ENCODE measurements at regions not wholly inside any gene's neighbourhood (a gene's known extent, or its start where the extent isn't known, plus 50 kb on each side); places are given as distances from the start of the nearest gene placed in this dataset.

GRCh38 chr10:105494944-105495343 lies 853.9 kb downstream of the SORCS3 start:
- no peak for DNase-seq

DNA sequence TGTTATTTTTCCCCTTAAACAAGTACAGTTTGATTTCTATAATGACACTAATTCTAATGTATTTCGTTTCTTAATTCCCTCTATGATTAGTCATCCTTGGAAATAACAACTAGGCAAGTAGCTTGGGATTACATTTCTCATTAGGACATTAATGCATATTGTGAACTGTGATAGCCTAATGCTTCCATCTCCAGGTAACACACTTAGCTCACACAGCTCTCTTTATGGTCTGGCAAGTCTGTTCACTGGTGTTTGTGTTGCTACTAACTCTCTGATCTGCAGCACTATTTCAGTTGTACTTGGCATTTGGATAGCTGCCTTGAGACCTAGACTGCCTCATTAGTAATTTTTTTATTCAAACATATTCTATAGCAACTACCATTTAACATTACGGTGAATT lies 853.2 kb downstream of the SORCS3 start:
- DNase-seq = no peak

- no peak for DNase-seq
Observed at GRCh38 chr10:105473170-105473569, 832.1 kb downstream of the SORCS3 start.

DNA sequence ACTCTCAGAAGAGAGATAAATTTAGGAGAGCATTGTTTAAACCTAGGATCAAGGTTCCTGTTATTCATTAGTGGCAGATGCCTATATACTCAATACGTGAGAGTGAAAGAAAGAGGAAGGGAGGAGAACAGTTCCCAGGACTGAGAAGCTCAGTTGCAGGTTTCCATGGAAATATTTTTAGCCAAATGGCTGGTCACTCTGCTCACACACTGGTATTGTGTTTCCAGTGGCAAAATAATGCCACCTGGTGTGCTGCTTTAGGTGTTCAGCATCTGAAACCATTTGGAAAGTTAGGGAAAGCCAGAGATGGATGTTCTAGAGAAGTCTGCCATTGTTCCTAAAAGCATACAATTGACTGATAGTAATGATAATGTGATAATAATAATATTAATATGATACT lies 827.7 kb downstream of the SORCS3 start:
- DNase-seq = no peak

DNA sequence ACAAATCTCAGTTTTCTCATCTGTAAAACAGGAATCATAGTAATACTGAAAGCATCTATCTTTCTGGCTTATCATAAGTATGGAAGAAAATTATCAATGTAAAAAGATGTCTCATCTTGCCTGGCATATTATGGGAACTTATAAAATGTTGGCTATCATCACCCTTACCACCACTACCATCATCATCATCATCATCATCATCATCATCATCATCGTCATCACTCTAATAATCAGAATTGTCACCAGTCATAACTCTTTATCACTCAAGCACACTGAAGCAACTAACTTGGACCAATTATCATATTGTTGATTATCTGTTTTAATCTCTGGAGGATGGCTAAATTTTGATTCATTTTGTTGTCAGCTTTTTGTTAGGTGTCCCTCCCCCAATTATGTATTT lies 825.4 kb downstream of the SORCS3 start:
- DNase-seq = no peak

DNA sequence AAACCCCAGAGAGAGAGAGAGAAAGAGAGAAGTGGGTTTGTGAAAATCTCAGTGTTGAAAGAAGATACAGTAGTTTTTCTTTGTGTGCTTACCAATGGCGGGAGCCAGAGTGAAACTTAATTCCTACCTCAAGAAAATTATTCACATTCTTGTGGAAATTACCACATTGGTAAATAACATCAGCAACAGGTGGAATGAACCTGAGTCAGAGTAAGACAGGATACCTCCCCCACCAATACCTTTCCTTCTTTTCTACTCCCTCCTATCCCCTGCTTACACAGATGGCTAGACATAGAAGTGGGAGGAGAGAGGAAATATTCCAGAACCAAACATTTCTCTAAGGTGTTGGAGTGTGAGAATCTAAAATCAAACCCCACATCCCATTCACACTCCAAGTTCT lies 793.9 kb downstream of the SORCS3 start:
- DNase-seq = no peak

DNA sequence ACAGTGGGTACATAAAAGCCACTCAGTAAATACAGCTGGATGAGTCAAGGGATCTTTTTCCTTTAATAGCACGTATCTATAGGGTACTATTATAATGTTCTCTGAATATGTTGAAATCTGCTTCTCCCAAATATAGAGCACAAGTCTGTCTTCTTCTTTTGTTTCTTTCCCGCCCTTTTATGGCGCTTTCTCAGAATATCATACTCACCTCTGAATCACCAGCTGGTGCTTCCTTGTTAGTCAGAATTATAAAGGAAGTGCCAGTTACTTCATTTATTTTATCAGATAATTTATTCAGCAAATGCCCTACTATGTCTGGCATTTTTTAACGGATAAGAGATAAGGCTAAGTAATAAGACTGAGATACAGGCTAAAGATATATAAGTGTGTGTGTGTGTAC lies 772.9 kb downstream of the SORCS3 start:
- no peak for DNase-seq

GRCh38 chr10:105409370-105409769 lies 768.3 kb downstream of the SORCS3 start:
- DNase-seq = no peak

DNA sequence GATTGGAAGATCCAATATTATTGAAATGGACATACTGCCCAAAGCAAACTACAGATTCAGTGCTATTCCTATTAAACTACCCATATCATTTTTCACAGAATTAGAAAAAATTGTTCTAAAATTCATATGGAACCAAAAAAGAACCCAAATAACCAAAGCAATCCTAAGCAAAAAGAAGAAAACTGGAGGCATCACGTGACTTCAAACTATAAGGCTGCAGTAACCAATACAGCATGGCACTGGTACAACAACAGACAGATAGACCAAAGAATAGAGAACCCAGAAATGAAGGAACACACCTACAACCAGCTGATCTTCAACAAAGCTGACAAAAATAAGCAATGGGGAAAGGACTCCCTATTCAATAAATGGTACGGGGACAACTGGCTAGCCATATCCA lies 765.4 kb downstream of the SORCS3 start:
- no peak for DNase-seq

GRCh38 chr10:105398202-105398601 lies 757.1 kb downstream of the SORCS3 start:
- DNase-seq = no peak

DNA sequence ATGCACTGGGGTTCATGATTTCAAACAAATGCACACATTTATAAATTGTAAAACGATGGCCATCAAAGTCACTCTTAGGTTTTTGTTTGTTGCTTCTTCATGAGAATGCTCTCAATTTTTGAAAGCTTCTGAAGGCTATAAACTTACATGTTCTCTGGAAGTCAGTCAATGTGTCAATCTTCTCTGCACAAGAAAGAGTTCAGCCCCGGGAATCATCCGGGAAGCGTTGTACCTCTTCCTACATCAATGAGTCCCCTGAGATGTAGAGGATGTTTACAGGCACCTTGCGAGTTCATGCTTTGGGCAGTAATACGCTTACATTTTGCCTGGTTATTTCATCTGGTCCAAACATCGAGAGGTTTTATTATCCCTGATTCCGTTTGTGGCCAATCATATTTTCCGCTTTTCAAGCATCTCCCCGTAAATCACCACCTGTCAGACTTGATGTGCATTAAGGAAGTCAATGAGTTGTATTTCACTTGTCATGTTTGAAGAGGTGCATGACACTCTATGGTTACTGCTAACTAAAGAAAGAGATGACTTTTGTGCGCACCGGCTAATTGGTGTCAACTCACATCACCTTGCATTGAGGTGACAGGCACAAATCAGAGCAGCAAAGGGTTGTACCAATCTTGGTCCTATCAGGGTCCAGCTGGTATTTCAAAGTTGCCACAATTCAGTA lies 750.7 kb downstream of the SORCS3 start:
- no peak for DNase-seq

DNA sequence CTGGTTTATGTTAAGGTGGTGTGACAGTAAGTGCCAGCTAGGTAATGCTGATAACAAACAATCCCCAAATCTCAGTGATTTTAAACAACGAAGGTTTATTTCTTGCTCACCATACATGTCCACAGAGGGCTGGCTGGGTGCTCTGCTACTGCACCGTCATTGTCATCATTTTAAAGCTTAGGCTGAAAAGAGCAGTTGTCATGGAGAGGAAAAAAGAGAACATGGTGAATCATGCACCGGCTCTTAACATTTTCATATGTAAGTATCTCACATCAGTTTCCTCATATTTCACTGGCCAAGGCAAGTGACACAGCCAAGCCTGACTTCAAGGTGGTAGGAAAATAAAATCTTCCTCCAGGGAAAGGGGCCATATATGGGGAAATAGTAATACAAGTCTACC lies 746.9 kb downstream of the SORCS3 start:
- no peak for DNase-seq

DNA sequence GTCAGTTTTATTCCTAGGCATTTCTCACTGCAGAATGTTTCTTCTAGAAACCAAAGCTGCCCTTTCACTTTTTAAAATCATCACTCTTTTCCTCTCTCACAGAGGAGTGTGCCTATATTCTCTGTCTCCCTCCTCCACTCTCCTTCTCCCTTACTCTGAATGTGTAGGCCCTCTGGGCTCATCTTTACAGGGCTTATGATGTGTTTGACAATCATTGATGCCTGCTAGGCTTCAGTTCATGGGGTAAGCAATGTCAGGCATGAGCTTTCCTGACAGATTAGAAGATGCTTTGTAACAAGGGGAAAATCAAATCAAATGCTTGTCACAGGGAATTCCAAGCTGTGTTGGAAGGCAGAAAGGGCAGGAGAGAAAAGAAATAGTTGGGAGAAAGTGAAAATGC lies 742.9 kb downstream of the SORCS3 start:
- no peak for DNase-seq

DNA sequence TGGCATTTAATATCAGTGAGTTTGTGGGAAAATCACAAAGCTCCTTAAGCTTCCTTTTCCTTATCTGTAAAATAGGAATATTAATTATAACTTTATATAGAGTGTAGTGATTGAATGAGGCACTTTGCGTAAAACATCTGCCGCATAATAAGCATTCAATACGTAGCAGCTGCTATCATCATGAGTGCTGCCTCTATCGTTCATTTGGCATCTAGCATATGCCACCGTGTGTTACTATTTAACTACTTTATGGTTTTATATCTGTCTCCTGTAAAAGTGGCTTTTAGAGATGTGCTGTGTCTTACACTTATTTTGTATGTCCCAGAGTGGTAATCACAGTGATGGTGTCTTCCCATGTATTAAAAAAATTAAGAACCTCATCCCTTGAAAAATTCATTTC lies 729.6 kb downstream of the SORCS3 start:
- no peak for DNase-seq

GRCh38 chr10:105359708-105360107 lies 718.6 kb downstream of the SORCS3 start:
- no peak for DNase-seq

DNA sequence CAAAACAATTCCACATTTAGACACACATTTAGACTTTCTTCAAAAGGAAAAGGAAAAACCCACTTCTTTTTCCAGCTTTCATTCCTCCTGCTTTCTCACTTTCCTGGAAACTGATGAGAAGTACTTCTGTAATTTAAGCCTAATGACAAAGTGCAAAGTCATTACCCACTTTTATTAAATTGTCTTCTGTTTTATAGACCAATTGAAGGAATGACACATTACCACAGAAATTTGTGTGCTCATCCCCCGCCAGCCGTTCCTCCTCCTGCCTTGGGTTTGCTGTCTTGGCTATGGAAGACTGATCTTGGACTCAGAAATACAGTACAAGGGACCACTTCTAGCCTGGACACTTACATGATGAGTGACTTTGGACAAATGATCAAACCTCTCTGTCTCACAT lies 717.8 kb downstream of the SORCS3 start:
- no peak for DNase-seq

- no peak for DNase-seq
Observed at GRCh38 chr10:105356626-105357025, 715.5 kb downstream of the SORCS3 start.

DNA sequence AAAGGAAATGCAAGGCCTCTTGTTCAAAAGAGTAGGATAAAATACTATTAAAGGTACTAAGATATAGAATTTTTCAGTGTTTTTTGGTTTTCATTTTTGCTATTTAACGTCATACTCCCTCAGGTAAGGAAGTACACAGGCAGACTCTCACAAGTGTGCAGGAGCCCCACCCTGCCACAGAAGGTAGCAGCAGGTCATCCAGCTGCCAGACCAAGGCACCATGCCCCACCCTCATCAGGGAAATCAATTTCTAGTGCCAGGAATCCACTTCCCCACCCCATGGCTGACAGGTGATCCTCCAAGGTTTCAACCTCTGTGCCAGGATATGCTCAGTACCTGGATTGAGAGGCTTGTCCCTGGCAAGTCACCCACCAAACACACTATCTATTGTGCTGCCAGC lies 712.9 kb downstream of the SORCS3 start:
- no peak for DNase-seq

DNA sequence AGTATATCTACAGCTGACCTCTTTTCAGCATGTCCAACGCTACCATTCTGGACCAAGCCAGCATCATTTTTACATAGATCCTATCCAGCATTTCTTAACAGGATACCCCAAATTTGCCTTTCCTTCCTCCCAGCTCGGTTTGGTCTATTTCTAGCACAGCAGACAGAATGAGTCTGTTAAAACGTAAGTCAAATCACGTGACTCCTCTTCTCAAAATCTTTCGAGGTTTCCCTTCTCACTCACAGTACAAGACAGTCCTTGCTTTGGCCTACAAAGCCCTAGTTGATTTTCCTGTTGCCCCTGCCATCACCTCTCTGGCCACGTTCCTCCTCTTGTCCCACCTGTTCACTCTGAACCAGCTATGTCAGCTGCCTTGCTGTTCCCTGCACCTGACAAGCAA lies 711.7 kb downstream of the SORCS3 start:
- DNase-seq = no peak

DNA sequence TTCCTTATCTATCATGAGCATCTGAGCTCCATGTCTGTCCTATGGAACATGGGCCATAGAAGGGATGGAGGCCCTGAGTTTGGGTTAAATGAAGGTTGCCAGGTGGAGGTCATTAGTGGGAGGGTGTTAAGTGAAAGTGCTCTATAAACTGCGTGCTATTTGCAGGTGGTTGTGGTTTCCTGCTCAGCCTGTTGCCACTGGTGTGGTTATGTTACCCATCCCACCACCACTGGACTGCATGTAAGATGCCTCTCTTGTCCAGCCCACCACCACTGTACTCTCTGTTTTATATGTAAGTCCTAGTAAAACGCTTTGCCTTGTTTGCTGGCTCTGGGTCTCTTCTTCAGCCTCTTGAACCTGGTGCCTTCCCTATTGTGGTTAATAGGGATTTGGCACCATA lies 711.2 kb downstream of the SORCS3 start:
- no peak for DNase-seq

- DNase-seq = no peak
Observed at GRCh38 chr10:105351187-105351586, 710.1 kb downstream of the SORCS3 start.

DNA sequence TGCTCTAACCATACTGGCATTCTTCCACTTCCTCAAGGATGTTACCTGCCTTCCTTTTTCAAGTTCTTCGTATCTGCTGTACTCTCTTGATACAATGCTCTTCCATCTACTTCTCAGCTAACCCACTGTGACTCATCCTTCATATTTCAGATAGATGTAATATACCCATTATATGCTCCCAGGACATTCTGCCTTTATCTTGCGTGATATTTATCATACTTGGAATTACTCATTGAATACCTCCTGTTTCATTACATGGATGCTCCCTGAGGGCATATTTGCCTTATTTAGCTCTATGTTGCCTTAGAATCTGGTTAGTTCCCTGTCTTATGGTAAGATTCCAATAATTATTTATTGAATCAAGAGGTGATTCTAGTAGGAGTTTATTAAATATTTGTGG lies 706.4 kb downstream of the SORCS3 start:
- DNase-seq = no peak

GRCh38 chr10:105342606-105343005 lies 701.5 kb downstream of the SORCS3 start:
- DNase-seq = no peak

DNA sequence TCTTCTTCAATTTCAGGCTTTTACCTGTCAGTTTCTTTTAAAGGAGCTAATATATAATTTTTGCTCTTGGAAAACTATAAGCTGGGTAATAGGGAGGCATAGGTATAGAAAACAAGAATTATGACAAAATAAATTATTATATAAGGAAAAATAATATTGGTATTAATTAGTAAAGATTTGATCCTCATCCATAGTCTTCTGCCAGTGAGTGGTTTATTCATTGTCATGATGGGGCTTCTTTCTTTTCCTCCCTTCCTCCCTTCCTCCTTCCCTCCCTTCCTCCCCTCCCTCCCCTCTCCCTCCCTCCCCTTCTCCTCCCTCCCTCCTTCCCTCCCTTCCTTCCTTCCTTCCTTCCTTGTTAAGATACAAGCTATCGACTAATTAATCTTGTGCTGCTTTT lies 698.6 kb downstream of the SORCS3 start:
- no peak for DNase-seq

- no peak for DNase-seq
Observed at GRCh38 chr10:105328503-105329133, 687.5 kb downstream of the SORCS3 start.

All from GDM1 (cell line).